Sigmoid colon (tissue), 6 donors: ENCODE measurements at regions not wholly inside any gene's neighbourhood (a gene's known extent, or its start where the extent isn't known, plus 50 kb on each side); places are given as distances from the start of the nearest gene placed in this dataset.

Experiments used
- DNase-seq: peaks from one replicate; pipeline ENCODE4 v3.0.0-alpha.2; 2019
- H3K27ac ChIP-seq, 4 donors: fragments of 200-600 bp; sonication (generic); one replicate each; pipeline ENCODE4 v1.5.1; 2016 to 2019; ENCODE audit warnings: mild to moderate bottlenecking in 1 of 4
- H3K27me3 ChIP-seq, 3 donors: fragments of 200-600 bp; sonication (generic); one replicate each; pipeline ENCODE4 v1.5.1; 2019; ENCODE audit warnings: mild to moderate bottlenecking in 1 of 3
- H3K36me3 ChIP-seq, 4 donors: fragments of 200-600 bp; sonication (generic); one replicate each; pipeline ENCODE4 v1.5.1; 2016 to 2019
- H3K4me1 ChIP-seq, 4 donors: fragments of 200-600 bp; sonication (generic); one replicate each; pipeline ENCODE4 v1.5.1; 2017 to 2019
- H3K4me3 ChIP-seq, 4 donors: fragments of 200-600 bp; sonication (generic); one replicate each; pipeline ENCODE4 v1.5.1; 2017 to 2019; ENCODE audit warnings: mild to moderate bottlenecking in 2 of 4, moderate library complexity in 1 of 4
- H3K9me3 ChIP-seq, 4 donors: fragments of 200-600 bp in 3 of 4; sonication (generic) in 3 of 4; one replicate each; pipeline versions ENCODE4 v1.5.1 to v1.6.1; 2013 to 2019
- CTCF ChIP-seq, 4 experiments: fragments of 450-650 bp in 3 of 4; fragments of 200-600 bp in 1 of 4; IDR thresholded peaks; one replicate each; pipeline ENCODE4 v1.5.1; 2016 to 2019; ENCODE audit warnings: antibody characterized with exemption in 4 of 4, mild to moderate bottlenecking in 3 of 4, moderate library complexity in 2 of 4
- EP300 ChIP-seq, 4 donors: sonication (generic); formaldehyde crosslinking; IDR thresholded peaks; one replicate each; pipeline ENCODE4 v1.6.1; 2017; ENCODE audit warnings: antibody characterized with exemption in 4 of 4
- POLR2A ChIP-seq, 2 donors: fragments of 450-650 bp; IDR thresholded peaks; one replicate each; pipeline ENCODE4 v1.6.1; 2016; ENCODE audit warnings: antibody characterized with exemption in 2 of 2, mild to moderate bottlenecking in 2 of 2, moderate library complexity in 2 of 2
- POLR2AphosphoS5 ChIP-seq, 4 donors: sonication (generic); formaldehyde crosslinking; IDR thresholded peaks; one replicate each; pipeline ENCODE4 v1.6.1; 2017; ENCODE audit warnings: antibody characterized with exemption in 4 of 4
- WGBS, 2 donors: extraction: QIAGEN DNeasy Blood & Tissue Kit; methylation state at CpG; one replicate each; pipeline ENCODE4 v1.1.7; 2013; 5-methylcytosine and 5-hydroxymethylcytosine counted together
- intact Hi-C: fragments of 100-400 bp; cut with DNase I; formaldehyde crosslinking; loops from one replicate; pipeline ENCODE4 v1.15.1; 2023
- donor health status: healthy with polysubstance abuse.
- donor health status: healthy.

- H3K27me3 ChIP-seq = no peaks in the 10 kb centered on the region
- no peak for DNase-seq
- no peaks in the 10 kb centered on the region for H3K9me3 ChIP-seq
- intact Hi-C loops = no loop called here
- no peak overlapping the region for H3K27ac ChIP-seq
- H3K4me3 ChIP-seq = no peak overlapping the region
- no peaks in the 10 kb centered on the region for H3K4me1 ChIP-seq
- no peak for TF ChIP-seq POLR2AphosphoS5 (IDR thresholded peaks at IDR 0.05)
- no peak for TF ChIP-seq EP300 (IDR thresholded peaks at IDR 0.05)
- no peak for TF ChIP-seq CTCF (IDR thresholded peaks at IDR 0.05)
- TF ChIP-seq POLR2A (IDR thresholded peaks at IDR 0.05) = no peak
- no peaks in the 10 kb centered on the region for H3K36me3 ChIP-seq
- WGBS, 2 donors = 78 to 80% methylated on average over 4 of the region's 4 CpGs
Observed at GRCh38 chr2:75949385-75950030, 238.8 kb upstream of the GCFC2 start.

- H3K27ac ChIP-seq = no peak overlapping the region
- no peak overlapping the region for H3K4me3 ChIP-seq
- DNase-seq = no peak
- H3K36me3 ChIP-seq = no peaks in the 10 kb centered on the region
- H3K27me3 ChIP-seq = no peaks in the 10 kb centered on the region
- intact Hi-C loops = no loop called here
- peaks cover 0 to 4% (median 0%) of the 10 kb centered on the region in 4 donors for H3K9me3 ChIP-seq
- TF ChIP-seq POLR2A (IDR thresholded peaks at IDR 0.05) (no peak), POLR2AphosphoS5 (IDR thresholded peaks at IDR 0.05) (no peak), EP300 (IDR thresholded peaks at IDR 0.05) (no peak), CTCF (IDR thresholded peaks at IDR 0.05) (no peak)
- whole genome bisulfite sequencing, 2 donors = 85% methylated on average over 4 of the region's 4 CpGs
- peaks cover 0 to 10% (median 0%) of the 10 kb centered on the region in 4 donors for H3K4me1 ChIP-seq
Observed at GRCh38 chr2:75936311-75936710, 225.6 kb upstream of the GCFC2 start.

GRCh38 chr2:75932996-75933395 lies 222.3 kb upstream of the GCFC2 start:
- TF ChIP-seq EP300 (IDR thresholded peaks at IDR 0.05) (no peak), CTCF (IDR thresholded peaks at IDR 0.05) (no peak), POLR2AphosphoS5 (IDR thresholded peaks at IDR 0.05) (no peak), POLR2A (IDR thresholded peaks at IDR 0.05) (no peak)
- H3K4me1 ChIP-seq = peaks cover 0 to 10% (median 0%) of the 10 kb centered on the region in 4 donors

GRCh38 chr2:75928093-75928492 lies 217.4 kb upstream of the GCFC2 start:
- H3K4me3 ChIP-seq = no peak overlapping the region
- no peaks in the 10 kb centered on the region for H3K9me3 ChIP-seq
- intact Hi-C loops = no loop called here
- no peak overlapping the region for H3K27ac ChIP-seq
- DNase-seq = no peak
- no peak for TF ChIP-seq POLR2AphosphoS5 (IDR thresholded peaks at IDR 0.05)
- no peak for TF ChIP-seq POLR2A (IDR thresholded peaks at IDR 0.05)
- TF ChIP-seq CTCF (IDR thresholded peaks at IDR 0.05) = no peak
- TF ChIP-seq EP300 (IDR thresholded peaks at IDR 0.05) = no peak
- H3K4me1 ChIP-seq = peaks cover 0 to 8% (median 0%) of the 10 kb centered on the region in 4 donors
- H3K36me3 ChIP-seq = no peaks in the 10 kb centered on the region
- 78 to 81% methylated on average over 2 of the region's 2 CpGs for WGBS, 2 donors
- H3K27me3 ChIP-seq = no peaks in the 10 kb centered on the region

More at GRCh38 chr2:75932996-75933395, 222.3 kb upstream of the GCFC2 start:
- H3K4me3 ChIP-seq = no peak overlapping the region
- intact Hi-C loops = no loop called here
- no peaks in the 10 kb centered on the region for H3K27me3 ChIP-seq
- H3K27ac ChIP-seq = no peak overlapping the region
- DNase-seq = no peak
- no peaks in the 10 kb centered on the region for H3K9me3 ChIP-seq
- 40 to 52% methylated on average over 2 of the region's 2 CpGs for WGBS, 2 donors
- H3K36me3 ChIP-seq = no peaks in the 10 kb centered on the region
